ENCODE measurements at regions not wholly inside any gene's neighbourhood (a gene's known extent, or its start where the extent isn't known, plus 50 kb on each side); places are given as distances from the start of the nearest gene placed in this dataset.

DNA sequence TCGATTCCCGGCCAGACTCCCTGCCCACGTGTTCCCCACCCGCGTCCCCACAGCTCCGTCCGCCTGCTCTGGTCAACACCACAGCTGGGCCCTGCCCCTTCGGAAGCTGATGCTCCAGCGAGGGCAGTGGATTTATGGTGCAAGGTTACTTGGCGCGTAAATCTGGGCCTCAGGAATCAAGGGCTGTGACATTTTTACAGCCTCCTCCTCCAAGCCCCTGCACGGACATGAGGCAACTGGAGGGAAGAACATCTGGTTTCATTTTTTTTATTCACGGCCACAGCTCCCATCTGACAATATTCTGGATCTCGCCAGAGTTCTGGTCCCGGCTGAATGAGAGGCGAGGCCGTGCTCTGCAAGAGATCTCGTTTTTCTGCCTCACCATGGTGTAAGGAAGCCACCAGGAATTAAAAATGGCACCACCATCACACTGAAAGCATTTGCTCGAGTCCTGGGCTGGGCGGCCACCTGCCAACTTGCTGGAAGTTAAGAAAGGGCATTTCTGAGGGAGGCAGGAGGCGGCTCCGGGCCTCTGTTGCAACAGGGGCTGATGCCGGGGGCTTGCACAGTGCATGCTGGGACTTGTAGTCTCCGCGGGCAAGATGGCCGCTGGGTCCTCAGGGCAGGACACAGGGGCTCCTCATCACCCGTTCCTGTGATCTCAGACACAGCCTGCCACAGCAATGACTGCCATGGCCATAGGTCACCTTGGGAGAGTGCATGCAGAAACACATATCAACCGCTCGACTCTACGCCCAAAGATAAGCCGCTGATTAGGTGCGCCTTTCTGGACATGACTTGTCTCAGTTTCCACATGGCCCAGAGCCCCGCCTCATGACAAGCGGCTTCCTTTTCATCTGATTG lies 148.5 kb downstream of the LY86 start:
- TF ChIP-seq, protein P1, sequence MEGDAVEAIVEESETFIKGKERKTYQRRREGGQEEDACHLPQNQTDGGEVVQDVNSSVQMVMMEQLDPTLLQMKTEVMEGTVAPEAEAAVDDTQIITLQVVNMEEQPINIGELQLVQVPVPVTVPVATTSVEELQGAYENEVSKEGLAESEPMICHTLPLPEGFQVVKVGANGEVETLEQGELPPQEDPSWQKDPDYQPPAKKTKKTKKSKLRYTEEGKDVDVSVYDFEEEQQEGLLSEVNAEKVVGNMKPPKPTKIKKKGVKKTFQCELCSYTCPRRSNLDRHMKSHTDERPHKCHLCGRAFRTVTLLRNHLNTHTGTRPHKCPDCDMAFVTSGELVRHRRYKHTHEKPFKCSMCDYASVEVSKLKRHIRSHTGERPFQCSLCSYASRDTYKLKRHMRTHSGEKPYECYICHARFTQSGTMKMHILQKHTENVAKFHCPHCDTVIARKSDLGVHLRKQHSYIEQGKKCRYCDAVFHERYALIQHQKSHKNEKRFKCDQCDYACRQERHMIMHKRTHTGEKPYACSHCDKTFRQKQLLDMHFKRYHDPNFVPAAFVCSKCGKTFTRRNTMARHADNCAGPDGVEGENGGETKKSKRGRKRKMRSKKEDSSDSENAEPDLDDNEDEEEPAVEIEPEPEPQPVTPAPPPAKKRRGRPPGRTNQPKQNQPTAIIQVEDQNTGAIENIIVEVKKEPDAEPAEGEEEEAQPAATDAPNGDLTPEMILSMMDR (IDR thresholded peaks at IDR 0.05; ENCODE audit: low read length): no peak
- TF ChIP-seq EZH2 (IDR thresholded peaks at IDR 0.05; ENCODE audit: borderline replicate concordance, low read length): no peak
